HEK293 (cell line): ENCODE measurements at regions not wholly inside any gene's neighbourhood (a gene's known extent, or its start where the extent isn't known, plus 50 kb on each side); places are given as distances from the start of the nearest gene placed in this dataset.

Source experiments
- GLI4 ChIP-seq: fragments of 450-650 bp; formaldehyde crosslinking; IDR thresholded peaks from 2 replicates; pipeline ENCODE4 v1.5.1; 2016; ENCODE audit warnings: missing biosample characterization, missing genetic modification characterization
- HOXC10 ChIP-seq: sonication (generic); formaldehyde crosslinking; IDR thresholded peaks from 2 replicates; pipeline ENCODE4 v1.8.1; 2023; ENCODE audit warnings: mild to moderate bottlenecking, missing genetic modification reagents
- KLF10 ChIP-seq: fragments of 450-650 bp; IDR thresholded peaks from 2 replicates; pipeline ENCODE4 v1.5.1; 2018; ENCODE audit warnings: missing biosample characterization, mild to moderate bottlenecking, missing genetic modification characterization
- MEIS1 ChIP-seq: sonication (generic); formaldehyde crosslinking; IDR thresholded peaks from 2 replicates; pipeline ENCODE4 v1.8.1; 2022; ENCODE audit warnings: missing genetic modification reagents, mild to moderate bottlenecking, borderline replicate concordance
- REST ChIP-seq: fragments of 450-650 bp; formaldehyde crosslinking; IDR thresholded peaks from 2 replicates; pipeline ENCODE4 v1.5.1; 2016; ENCODE audit warnings: missing biosample characterization, missing genetic modification characterization
- SP3 ChIP-seq: fragments of 450-650 bp; formaldehyde crosslinking; IDR thresholded peaks from 2 replicates; pipeline ENCODE4 v1.5.1; 2016; ENCODE audit warnings: missing biosample characterization, missing genetic modification characterization
- YY1 ChIP-seq: fragments of 450-650 bp; formaldehyde crosslinking; IDR thresholded peaks from 2 replicates; pipeline ENCODE4 v1.5.1; 2018; ENCODE audit warnings: missing biosample characterization, missing genetic modification characterization
- ZBTB7A ChIP-seq: fragments of 450-650 bp; formaldehyde crosslinking; IDR thresholded peaks from 2 replicates; pipeline ENCODE4 v1.5.1; 2016; ENCODE audit warnings: low read depth, missing biosample characterization, missing genetic modification characterization
- ZNF114 ChIP-seq: fragments of 450-650 bp; formaldehyde crosslinking; IDR thresholded peaks from 2 replicates; pipeline ENCODE4 v1.5.0; 2017; ENCODE audit warnings: missing biosample characterization, missing genetic modification characterization
- ZNF274 ChIP-seq, 2 experiments: fragments of 200-500 bp in 1 of 2; fragments of 450-650 bp in 1 of 2; sonication (Bioruptor generic) in 1 of 2; formaldehyde crosslinking in 1 of 2; IDR thresholded peaks; 2 replicates each; pipeline versions ENCODE4 v1.5.1 to v1.6.1; 2014 to 2016; ENCODE audit warnings: borderline replicate concordance in 1 of 2, inconsistent platforms in 1 of 2, low read length in 1 of 2, missing biosample characterization in 1 of 2, missing genetic modification characterization in 1 of 2
- ZNF707 ChIP-seq: fragments of 450-650 bp; formaldehyde crosslinking; IDR thresholded peaks from 2 replicates; pipeline ENCODE4 v1.5.1; 2016; ENCODE audit warnings: missing biosample characterization, missing genetic modification characterization
- ZNF777 ChIP-seq: fragments of 450-650 bp; formaldehyde crosslinking; IDR thresholded peaks from 2 replicates; pipeline ENCODE4 v1.5.1; 2017; ENCODE audit warnings: missing biosample characterization, missing genetic modification characterization, borderline replicate concordance
- ZSCAN5A ChIP-seq: fragments of 450-650 bp; formaldehyde crosslinking; IDR thresholded peaks from 2 replicates; pipeline ENCODE4 v1.5.1; 2016; ENCODE audit warnings: missing biosample characterization, missing genetic modification characterization
- TF ChIP-seq, protein P1 (sequence below): fragments of 450-650 bp; formaldehyde crosslinking; IDR thresholded peaks from 2 replicates; pipeline ENCODE4 v1.5.1; 2016; ENCODE audit warnings: missing biosample characterization, missing genetic modification characterization

DNA sequence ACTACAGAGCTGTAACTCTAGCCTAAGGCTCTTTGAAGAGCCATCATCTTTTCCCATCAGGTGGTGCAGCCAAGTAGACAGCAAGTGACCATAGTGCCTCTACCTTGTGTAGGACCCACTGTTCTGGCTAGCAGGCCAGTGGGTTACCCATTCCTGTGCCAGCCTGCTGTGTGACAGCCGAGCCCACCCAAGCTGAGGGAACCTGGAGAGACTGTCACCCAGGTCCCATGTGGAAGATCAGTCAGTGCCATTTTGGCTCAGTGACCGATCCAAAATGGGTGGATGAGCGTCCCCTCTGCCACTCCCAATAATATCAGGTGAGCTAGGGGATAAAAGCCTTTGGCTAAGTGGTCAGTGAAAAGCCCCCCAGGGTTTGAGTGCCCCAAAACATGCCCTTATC lies 417.9 kb downstream of the MATN1 start:
- TF ChIP-seq REST (tag by site-specific recombination) (no peak), HOXC10 (CRISPR knock-in tag) (no peak), ZNF707 (tag by site-specific recombination) (no peak), GLI4 (tag by site-specific recombination) (no peak), ZNF114 (no peak), YY1 (tag by site-specific recombination) (no peak), ZBTB7A (tag by site-specific recombination) (no peak), MEIS1 (CRISPR knock-in tag) (no peak), SP3 (tag by site-specific recombination) (no peak), ZNF274 (IDR thresholded peaks at IDR 0.05; ENCODE audit: low read length) (no peak), ZNF274 (tag by site-specific recombination; IDR thresholded peaks at IDR 0.05; ENCODE audit: borderline replicate concordance) (no peak), KLF10 (tag by site-specific recombination) (no peak), ZNF777 (tag by site-specific recombination) (no peak), ZSCAN5A (tag by site-specific recombination) (no peak)
- TF ChIP-seq, protein P1, sequence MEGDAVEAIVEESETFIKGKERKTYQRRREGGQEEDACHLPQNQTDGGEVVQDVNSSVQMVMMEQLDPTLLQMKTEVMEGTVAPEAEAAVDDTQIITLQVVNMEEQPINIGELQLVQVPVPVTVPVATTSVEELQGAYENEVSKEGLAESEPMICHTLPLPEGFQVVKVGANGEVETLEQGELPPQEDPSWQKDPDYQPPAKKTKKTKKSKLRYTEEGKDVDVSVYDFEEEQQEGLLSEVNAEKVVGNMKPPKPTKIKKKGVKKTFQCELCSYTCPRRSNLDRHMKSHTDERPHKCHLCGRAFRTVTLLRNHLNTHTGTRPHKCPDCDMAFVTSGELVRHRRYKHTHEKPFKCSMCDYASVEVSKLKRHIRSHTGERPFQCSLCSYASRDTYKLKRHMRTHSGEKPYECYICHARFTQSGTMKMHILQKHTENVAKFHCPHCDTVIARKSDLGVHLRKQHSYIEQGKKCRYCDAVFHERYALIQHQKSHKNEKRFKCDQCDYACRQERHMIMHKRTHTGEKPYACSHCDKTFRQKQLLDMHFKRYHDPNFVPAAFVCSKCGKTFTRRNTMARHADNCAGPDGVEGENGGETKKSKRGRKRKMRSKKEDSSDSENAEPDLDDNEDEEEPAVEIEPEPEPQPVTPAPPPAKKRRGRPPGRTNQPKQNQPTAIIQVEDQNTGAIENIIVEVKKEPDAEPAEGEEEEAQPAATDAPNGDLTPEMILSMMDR (tag by site-specific recombination) = no peak
